ENCODE measurements at regions not wholly inside any gene's neighbourhood (a gene's known extent, or its start where the extent isn't known, plus 50 kb on each side); places are given as distances from the start of the nearest gene placed in this dataset.

DNA sequence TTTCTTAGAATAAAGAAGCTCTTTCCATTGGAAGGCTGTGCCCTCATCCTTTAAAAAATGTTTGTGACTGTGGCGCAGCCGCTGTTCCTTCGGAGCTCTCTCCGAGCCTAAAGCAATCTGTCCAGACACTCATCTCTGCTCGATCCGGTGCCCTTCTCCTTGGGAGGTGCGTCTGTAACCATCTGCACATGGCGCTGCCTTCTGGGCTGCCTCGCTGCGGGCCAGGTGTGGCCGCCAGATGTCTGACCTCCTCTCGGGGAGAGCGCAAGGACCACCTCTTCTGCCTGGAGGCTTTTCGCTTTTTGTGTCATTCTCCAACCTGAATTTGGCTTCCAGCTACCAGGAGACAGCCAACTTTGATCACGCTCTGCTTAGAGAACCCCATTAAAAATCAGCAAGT lies 153.4 kb upstream of the PTCH1 start:
- no peak for DNase-seq (ENCODE audit: low read depth, low spot score)

DNA sequence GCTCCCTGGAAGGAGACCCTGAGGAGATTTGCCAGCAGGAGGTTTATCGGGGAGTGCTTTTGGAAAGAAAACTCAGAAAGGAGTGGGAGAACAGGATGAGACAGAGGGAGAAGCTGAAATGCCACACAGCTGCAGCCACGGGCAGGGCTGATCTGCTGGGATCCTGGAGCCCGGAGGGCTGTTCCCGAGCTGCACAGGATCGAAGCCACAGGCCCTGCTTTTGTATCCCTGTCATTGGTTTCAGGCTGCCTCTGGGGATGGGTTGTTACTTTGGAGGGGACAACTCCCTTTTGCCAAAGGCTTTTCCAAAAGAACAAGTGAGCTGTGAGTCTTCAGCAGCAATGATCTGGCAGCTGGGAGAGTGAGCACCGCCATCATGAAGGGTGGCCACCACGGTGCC lies 152.5 kb upstream of the PTCH1 start:
- DNase-seq (ENCODE audit: low read depth, low spot score) = no peak

DNA sequence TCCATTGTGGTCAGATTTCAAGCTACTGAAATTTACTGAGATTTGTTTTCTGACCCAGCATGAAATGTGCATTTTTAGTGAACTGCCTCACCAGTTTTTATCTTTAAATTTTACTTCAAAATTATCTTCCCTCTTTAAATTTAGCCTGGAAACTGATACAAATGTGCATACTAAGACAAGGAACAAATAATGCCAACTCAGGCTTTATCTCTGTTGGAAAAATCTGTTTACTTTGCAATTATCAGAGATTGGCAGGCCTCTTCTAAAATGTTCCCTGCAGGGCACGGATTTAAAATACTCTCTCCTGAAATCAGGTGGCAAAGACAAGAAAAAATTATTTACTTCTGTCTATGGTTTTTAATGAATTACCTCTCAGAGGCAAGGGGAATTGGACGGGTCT lies 151.0 kb upstream of the PTCH1 start:
- DNase-seq (ENCODE audit: low read depth, low spot score) = no peak

DNA sequence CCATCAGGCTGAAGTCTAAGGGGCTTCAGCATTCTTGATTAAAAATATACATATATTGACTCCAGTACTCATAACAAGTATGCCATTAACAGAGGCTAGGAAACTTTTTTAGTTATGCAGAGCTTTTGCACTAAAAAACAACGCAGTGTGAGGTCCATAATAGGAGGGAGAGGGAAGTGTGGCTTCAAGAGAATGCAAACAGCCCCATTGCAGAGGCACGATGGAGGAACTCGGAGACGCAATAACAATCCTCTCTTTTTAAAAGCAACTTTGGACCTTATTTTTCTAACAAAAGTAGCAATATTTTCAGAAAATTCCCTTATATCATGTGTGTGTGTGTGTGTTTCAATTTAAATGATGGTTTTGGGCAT lies 150.0 kb upstream of the PTCH1 start:
- no peak for DNase-seq (ENCODE audit: low read depth, low spot score)

DNA sequence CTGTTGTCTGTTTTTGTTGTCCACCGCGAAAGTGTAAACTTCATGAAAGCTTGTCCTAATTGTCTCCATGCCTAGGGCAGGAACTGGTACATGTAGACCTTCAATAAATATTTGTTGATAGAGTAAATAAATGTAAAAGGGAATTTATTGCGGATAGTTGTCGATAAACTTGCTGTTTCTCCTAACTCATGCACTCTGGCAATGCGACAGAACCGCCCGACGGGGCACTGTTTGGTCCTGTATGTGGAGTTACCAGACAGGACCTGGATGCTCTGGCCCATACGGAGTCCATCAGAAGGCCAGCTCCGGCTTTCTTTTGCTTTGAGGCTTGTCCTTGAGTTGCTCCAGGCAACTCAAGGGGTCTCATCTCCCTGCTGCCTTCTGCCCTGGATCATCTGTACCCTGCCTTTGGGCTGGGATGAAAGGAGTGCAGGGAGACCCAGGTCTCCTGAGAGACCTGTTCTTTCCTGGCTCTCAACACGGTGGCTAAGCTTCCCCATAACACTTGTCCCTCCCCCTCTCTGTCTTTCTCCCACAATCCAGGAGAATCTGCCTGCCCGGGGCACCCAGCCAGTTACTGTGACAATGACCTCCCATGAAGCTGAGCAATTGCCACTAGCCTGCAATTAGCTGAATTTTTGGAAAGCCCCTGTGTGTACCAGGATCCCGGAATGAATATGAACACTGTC lies 149.5 kb upstream of the PTCH1 start:
- DNase-seq (ENCODE audit: low read depth, low spot score) = no peak

DNA sequence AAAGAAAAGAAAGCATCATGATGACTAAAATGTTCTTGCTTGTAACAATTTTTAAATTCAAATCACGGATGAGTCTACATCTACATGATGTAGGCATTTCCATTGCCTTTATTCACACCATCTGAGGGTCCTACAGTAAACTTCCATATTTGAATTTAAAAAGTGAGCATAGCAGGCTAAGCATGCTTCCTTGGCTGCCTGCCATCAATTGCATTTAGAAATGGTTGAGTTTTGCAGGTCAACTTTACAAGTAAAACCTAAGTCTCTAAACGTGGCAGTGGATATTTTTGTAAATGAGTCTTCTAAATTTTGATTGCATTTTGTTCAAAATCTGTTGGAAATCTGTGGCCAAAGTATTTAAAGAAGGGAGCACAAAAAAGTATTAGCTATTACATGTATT lies 136.5 kb upstream of the PTCH1 start:
- DNase-seq (ENCODE audit: low read depth, low spot score) = no peak

DNA sequence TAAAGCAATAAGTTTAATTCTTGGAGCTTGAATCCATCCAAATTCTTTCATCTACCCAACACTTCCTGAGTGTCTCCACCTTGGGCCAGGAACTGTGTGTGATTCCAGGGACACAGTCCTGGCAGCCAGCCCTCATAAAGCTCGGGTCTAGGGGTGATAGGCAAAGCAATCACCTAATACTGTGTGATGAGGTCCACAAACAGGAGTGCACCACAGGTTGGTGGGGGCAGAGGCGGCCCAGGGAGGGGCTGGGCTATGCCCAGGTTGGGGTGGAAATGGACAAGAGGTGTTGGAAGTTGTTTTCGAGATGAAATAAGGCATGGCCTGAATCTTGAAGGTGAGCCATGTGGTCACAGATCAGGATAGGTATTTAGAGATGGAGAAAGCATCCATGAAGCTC lies 133.9 kb upstream of the PTCH1 start:
- DNase-seq (ENCODE audit: low read depth, low spot score) = no peak

DNA sequence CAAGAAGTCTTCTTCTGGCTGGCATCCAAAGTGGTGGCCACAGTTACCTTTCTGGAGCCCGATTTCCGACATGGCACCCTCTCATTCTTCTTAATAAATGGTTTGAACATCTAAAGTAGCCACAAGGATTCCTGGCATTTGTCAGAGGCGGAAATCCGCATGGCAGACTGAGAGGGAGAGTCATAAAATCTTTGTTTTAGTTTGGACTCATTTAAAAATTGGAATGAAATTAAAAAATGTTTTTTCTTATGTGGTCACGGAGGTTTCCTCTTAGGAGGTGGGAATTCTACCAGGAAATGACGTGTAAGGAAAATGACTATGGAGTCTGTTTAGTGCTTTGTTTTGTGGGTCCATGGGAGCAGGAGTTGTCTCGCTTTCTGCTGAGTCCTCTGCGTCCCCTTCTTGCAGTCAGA lies 133.0 kb upstream of the PTCH1 start:
- DNase-seq (ENCODE audit: low read depth, low spot score) = peak; percentile 17

DNA sequence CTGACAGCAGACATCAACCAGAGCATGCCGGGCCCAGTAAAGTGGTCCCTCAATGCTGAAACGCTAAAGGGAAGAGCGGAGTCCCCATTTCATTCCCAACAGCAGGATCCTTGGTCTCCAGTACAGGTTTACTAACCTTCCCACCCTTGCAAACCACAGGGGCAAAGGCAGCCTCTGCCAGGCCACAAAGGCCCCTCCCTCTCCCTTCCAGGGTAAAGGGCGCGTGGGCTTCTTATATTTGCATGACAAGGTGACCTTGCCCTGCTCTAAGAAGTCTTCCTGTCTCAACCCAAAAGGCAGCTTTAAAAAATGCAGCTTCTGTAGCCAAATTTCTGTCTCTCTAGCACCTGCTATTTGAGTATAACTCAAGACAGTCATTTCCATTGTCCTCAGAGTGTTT lies 131.5 kb upstream of the PTCH1 start:
- DNase-seq (ENCODE audit: low read depth, low spot score) = no peak

DNA sequence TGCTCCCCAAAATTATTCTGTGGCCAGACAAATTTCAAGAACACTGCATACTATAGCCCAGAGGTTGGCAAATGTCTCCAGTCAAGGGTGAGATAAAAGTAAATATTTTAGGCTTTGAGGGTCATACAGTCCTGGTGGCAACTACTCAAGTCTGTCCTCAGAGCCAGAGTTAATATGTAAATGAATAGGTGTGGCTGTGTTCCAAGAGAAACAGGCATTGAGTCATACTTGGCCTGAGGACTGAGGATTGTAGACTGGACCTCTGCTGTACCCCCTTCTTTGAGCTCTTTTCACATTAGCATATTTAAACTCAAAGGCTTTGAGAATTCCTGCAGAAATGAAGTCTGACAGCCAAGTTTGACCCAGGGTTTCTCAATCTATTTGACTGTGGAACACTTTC lies 129.2 kb upstream of the PTCH1 start:
- peak; percentile 86 for DNase-seq (ENCODE audit: low read depth, low spot score)

DNA sequence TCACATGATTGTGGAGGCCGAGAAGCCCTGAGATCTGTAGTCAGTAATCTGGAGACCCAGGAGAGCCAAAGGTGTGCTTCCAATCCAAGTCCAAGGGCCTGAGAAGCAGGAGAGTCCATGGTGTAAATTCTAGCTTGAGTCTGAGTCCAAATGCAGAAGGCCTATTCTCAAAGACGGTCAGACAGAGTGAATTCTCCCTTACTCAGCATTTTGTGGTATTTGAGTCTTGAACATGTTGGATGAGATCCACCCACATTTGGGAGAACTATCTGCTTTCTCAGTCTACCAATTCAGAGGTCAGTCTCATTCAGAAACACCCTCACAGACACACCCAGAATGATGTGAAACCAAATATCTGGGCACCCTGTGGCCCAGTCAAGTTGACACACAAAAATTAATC lies 128.8 kb upstream of the PTCH1 start:
- DNase-seq (ENCODE audit: low read depth, low spot score) = no peak

DNA sequence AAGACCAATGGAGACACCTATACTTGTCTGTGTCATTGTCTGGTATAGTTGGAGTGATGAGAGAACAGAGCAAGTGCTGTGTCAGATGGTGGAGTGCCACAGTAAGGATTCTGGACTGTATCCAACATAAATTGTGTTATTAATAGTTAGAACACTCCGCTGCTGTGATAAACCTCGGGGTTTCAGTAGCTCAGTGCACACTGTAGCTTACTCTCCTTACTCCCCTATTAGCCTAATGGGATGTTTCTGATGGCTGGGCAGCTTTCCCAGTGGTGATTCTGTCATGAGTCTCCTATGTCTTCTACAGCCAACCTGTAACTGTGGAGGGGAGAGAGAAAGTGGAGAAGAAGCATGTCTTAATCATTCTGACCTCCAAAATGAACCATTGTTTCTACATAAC lies 127.6 kb upstream of the PTCH1 start:
- peak; percentile 49 for DNase-seq (ENCODE audit: low read depth, low spot score)

DNA sequence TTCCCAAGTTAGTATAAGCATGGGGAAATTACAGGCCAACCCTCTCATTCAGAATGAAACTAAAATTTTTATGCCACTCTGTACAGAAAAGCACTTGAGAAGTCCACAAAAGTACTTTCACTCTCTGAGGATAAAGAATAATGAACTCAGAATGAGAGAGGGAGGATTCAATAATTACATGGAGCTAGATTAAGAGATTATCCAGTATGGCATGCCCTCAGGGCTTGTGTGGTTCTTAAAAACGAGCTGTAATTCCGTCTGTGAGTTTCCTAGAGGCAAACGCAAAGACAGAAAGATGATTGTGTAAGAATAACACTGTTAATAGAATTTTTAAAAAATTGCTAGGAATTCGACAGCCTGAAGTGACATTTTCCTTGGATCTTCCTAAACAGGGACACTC lies 126.8 kb upstream of the PTCH1 start:
- no peak for DNase-seq (ENCODE audit: low read depth, low spot score)

DNA sequence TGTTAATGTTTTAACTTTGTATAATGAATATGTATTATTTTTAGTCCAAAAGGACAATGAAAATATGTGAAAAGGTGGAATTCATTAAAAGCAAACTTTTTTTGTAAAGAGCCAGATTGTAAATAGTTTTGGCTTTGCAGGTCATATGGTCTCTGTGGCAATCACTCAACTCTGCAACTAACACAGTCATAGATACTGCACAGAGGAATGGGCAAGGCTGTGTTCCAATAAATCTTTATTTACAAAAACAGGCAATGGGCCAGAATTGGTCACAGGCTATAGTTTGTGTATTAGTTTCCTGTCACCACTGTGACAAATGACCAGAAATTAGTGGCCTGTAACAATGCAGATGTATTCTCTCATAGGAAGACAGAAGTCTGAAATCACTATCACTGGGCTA lies 125.4 kb upstream of the PTCH1 start:
- DNase-seq (ENCODE audit: low read depth, low spot score) = no peak

DNA sequence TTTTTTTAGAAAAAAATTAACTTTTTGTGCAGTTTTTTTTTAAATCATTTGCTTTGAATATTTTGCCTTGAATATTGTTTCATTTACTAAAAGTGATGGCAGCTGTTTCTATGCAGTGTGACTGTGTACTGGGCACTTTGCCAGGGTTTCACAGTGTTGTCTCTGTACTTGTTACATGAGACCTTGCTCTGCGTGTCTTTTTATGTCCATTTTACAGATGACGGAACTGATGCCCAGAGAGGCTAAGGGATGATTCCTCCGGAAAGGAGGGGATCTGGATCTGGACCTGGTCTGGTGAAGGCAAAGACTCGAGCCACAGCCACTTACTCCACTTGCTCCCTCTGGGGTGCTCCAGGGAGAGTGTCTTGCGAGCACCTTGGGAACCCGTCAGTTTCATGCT lies 124.8 kb upstream of the PTCH1 start:
- no peak for DNase-seq (ENCODE audit: low read depth, low spot score)

DNA sequence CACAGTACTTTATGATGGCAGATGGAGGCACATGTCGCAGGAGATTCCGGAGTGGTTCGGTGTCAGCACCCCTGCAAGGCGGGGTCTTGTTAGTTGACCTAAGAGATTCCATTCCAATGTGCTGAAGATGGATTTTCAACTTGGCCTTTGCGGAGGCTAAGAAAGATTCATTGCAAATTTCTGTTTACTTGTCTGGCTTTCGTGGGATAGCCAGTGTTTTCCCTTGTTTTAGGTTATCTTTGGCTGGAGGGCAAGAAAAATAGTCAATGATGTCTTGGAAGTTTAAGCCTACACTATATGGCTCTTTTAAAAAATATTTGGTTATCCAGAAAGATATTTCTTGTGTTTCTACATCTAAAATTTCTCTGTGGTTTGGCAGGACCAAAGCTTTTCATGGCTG lies 123.6 kb upstream of the PTCH1 start:
- peak; percentile 28 for DNase-seq (ENCODE audit: low read depth, low spot score)

DNA sequence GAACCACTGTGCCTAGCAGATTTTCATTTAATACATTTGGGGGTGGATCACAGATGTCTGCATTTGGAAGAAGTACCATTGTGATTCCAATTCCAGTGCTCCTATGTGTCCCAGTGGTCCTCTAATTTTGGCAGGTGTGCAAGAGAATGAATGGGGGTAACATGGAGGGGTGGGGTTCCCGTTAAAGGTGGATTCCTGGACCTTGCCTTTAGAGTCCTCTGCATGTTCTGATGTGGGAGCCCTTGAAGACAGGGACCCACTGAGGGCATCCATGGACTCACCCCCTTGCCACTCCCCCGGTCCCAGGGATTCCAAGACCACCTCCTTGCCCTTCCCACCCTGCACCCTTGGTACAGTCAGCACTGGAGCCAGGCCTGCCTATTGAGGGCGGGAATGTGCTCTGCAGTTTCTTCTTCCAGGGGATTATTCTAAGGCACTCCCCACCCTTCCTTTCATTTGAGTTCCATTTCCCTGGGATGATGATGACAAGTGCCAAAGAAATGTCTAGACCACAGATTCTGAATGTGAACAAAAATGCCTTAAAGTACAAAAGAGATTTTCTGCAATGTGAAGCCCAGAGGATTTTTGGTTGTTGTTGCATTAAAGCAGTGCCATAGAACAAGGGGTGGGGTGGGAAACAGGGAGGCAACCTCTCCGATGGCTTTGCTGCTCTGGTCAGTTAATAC lies 119.4 kb upstream of the PTCH1 start:
- DNase-seq (ENCODE audit: low read depth, low spot score) = peak; percentile 76

DNA sequence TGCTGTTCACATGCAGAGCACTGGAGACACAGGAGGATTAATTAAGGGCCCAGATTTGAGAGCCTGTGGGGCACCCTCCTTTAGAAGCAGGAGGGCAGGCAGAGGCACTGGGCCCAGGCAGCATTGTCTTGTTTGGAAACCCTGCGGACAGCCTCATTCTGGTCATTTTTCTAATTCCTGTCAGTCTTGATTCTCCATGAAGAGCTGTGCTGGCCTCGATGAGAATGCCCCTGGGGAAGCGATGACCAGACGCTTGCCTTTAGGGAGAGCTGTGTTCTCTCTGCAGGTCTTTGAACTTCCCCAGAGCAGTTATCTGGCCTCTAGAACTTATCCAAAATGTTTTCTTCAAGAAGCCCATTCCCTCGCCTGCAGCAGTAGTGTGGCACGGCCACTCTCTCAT lies 117.8 kb upstream of the PTCH1 start:
- no peak for DNase-seq (ENCODE audit: low read depth, low spot score)

DNA sequence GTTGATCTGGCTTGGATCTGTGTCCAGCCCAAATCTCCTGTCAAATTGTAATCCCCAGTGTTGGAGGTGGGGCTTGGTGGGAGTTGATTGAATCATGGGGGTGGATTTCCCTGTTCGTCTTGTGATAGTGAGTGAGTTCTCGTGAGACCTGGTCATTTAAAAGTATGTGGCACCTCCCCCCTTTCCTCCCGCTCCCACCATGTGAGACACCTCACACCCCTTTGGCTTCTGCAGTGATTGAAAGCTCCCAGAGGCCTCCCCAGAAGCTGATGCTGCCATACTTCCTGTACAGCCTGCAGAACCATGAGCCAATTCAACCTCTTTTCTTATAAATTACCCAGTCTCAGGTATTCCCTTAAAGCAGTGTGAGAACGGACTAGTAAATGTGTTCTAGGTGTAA lies 117.3 kb upstream of the PTCH1 start:
- no peak for DNase-seq (ENCODE audit: low read depth, low spot score)

DNA sequence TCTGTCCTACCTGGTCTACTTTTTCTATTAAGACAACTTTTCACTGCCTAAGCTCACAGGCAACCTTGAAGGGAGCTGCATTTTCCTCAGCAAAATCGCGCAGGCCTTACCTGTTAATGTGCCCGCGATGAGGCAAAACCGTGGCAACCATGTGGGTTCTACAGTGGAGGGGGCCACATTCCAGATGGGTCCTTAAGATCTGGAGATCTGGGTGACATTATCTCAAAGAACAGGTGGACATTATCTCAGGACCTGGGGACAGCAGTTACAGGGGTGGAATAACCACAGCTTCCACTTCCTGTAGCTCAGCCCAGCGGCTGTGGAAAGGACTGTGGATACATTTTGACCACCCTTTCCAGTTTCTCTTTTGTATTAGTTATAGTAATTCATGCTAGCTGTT lies 112.8 kb upstream of the PTCH1 start:
- DNase-seq (ENCODE audit: low read depth, low spot score) = no peak

DNA sequence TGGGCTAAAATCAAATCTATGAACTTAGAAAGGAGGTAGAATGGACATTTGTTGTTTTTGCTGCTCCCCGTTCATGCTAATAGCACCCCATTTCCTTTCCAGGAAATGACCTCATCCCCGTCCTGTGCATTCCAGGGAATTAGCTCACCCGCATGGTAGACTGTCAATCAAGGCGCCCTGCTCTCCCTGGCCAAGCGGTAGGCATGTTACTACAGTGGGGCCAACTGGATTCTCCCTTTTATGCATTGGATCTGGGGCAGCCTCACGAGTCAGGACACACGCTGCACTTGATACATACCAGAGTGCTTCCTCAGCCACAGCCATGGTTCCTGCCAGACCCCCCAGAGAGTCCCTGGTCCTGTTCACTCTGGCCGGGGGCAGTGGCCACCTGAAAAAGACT lies 111.0 kb upstream of the PTCH1 start:
- DNase-seq (ENCODE audit: low read depth, low spot score) = peak; percentile 77

DNA sequence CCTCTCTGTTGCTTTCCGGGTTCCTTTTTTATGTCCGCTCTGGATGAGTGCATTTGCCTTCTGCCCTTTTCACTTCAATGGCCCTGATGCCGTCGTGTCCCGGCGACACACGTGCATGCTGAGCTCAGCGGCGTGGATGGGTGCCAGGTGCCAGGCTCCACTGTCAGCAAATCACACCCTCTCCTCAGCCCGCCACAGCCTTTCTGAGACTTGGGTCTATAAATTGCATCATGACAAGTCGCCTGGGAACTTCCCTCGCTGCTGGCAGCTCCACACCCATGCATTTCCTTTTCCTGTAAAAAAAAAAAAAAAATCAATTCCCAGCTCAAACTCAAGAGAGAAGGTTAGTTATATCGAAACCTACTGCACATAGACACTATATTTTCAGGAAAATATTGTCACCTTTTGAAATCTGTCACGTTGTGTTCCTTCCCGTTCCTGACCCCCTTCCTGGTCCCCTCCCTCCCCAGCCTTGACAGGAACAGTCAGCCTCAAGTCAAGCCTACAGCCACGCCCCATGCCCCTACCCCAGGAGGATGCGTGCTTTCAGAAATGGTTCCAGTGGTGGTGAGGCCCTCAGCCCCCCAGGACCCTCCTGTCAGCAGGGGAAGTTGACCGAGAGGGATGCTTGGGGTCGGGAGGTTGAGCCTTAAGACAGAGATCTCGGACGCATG lies 110.3 kb upstream of the PTCH1 start:
- DNase-seq (ENCODE audit: low read depth, low spot score) = no peak

DNA sequence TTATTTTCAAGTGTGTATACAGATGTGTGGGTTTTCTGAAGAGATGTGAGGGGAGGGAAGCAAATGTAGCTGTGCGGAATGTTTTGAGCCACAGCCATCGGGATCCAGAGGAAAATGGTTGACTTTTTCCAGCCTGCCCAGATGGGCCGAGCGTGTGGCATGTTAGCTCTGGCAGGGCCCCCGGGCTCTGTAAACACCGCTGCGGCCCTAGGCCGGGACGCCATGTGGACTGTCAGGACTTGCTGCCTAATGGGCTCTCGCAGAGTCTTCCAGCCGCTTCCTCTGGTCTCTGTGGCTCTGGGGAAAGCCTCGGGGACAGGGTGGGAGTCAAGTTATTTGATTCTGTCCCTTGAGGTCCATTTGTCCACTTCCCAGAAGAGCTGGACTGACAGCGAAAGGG lies 109.6 kb upstream of the PTCH1 start:
- no peak for DNase-seq (ENCODE audit: low read depth, low spot score)

Measured in astrocyte of the hippocampus (primary cell).